ENCODE measurements at regions not wholly inside any gene's neighbourhood (a gene's known extent, or its start where the extent isn't known, plus 50 kb on each side); places are given as distances from the start of the nearest gene placed in this dataset.

- TF ChIP-seq CTCF (IDR thresholded peaks at IDR 0.05) = no peak
- no peak for TF ChIP-seq POLR2A (IDR thresholded peaks at IDR 0.05)
Measured at GRCh38 chr3:5898106-5898505, 710.6 kb downstream of the EDEM1 start.

Measured in testis (tissue), 2 donors.